ENCODE measurements at regions not wholly inside any gene's neighbourhood (a gene's known extent, or its start where the extent isn't known, plus 50 kb on each side); places are given as distances from the start of the nearest gene placed in this dataset.

- Histone ChIP-seq H2AFZ (ENCODE audit: low read length) (no peak overlapping the region), H3K36me3 (ENCODE audit: insufficient read depth, low read length) (no peaks in the 10 kb centered on the region), H3K4me3 (ENCODE audit: low read depth, low read length, poor library complexity, severe bottlenecking) (no peak overlapping the region), H3K27ac (ENCODE audit: low read depth, low read length, poor library complexity, severe bottlenecking) (no peak overlapping the region), H3K9ac (ENCODE audit: low read length) (no peak overlapping the region), H3K9me3 (ENCODE audit: low read length) (no peaks in the 10 kb centered on the region), H3K9me2 (ENCODE audit: low read depth, low read length) (no peaks in the 10 kb centered on the region), H3K4me2 (ENCODE audit: low read length) (no peak overlapping the region), H3K79me2 (ENCODE audit: insufficient read depth, low read length) (no peaks in the 10 kb centered on the region), H3K27me3 (ENCODE audit: insufficient read depth, low read length) (no peaks in the 10 kb centered on the region), H3K4me1 (ENCODE audit: insufficient read depth, low read length, severe bottlenecking) (no peaks in the 10 kb centered on the region), H3F3A (ENCODE audit: insufficient read depth, low read length) (no peaks in the 10 kb centered on the region), H4K20me1 (ENCODE audit: insufficient read depth, low read length) (no peaks in the 10 kb centered on the region)
- TF ChIP-seq EZH2 (IDR thresholded peaks at IDR 0.05; ENCODE audit: borderline replicate concordance, low read length) (no peak), CTCF (IDR thresholded peaks at IDR 0.05; ENCODE audit: low read length) (no peak)
Measured at GRCh38 chr16:35319536-35320192, 1860.3 kb downstream of the TP53TG3F start.

GRCh38 chr16:35325936-35326335, 1866.5 kb downstream of the TP53TG3F start:
- Histone ChIP-seq H3K9ac (ENCODE audit: low read length) (no peak overlapping the region), H3K27ac (ENCODE audit: low read depth, low read length, poor library complexity, severe bottlenecking) (no peak overlapping the region), H3K9me2 (ENCODE audit: low read depth, low read length) (no peaks in the 10 kb centered on the region), H3K9me3 (ENCODE audit: low read length) (no peaks in the 10 kb centered on the region), H3K79me2 (ENCODE audit: insufficient read depth, low read length) (no peaks in the 10 kb centered on the region), H3K36me3 (ENCODE audit: insufficient read depth, low read length) (no peaks in the 10 kb centered on the region), H3K27me3 (ENCODE audit: insufficient read depth, low read length) (no peaks in the 10 kb centered on the region), H2AFZ (ENCODE audit: low read length) (no peak overlapping the region), H4K20me1 (ENCODE audit: insufficient read depth, low read length) (no peaks in the 10 kb centered on the region), H3K4me1 (ENCODE audit: insufficient read depth, low read length, severe bottlenecking) (no peaks in the 10 kb centered on the region), H3K4me2 (ENCODE audit: low read length) (no peak overlapping the region), H3F3A (ENCODE audit: insufficient read depth, low read length) (no peaks in the 10 kb centered on the region), H3K4me3 (ENCODE audit: low read depth, low read length, poor library complexity, severe bottlenecking) (no peak overlapping the region)
- TF ChIP-seq CTCF (IDR thresholded peaks at IDR 0.05; ENCODE audit: low read length) = no peak
- TF ChIP-seq EZH2 (IDR thresholded peaks at IDR 0.05; ENCODE audit: borderline replicate concordance, low read length) = no peak

GRCh38 chr16:35339337-35339736, 1879.9 kb downstream of the TP53TG3F start:
- Histone ChIP-seq H4K20me1 (ENCODE audit: insufficient read depth, low read length) (no peaks in the 10 kb centered on the region), H3K79me2 (ENCODE audit: insufficient read depth, low read length) (no peaks in the 10 kb centered on the region), H3K27ac (ENCODE audit: low read depth, low read length, poor library complexity, severe bottlenecking) (no peak overlapping the region), H3K4me1 (ENCODE audit: insufficient read depth, low read length, severe bottlenecking) (no peaks in the 10 kb centered on the region), H2AFZ (ENCODE audit: low read length) (no peak overlapping the region), H3K9ac (ENCODE audit: low read length) (no peak overlapping the region), H3K9me3 (ENCODE audit: low read length) (no peaks in the 10 kb centered on the region), H3K27me3 (ENCODE audit: insufficient read depth, low read length) (no peaks in the 10 kb centered on the region), H3K4me2 (ENCODE audit: low read length) (no peak overlapping the region), H3K9me2 (ENCODE audit: low read depth, low read length) (no peaks in the 10 kb centered on the region), H3K4me3 (ENCODE audit: low read depth, low read length, poor library complexity, severe bottlenecking) (no peak overlapping the region), H3F3A (ENCODE audit: insufficient read depth, low read length) (no peaks in the 10 kb centered on the region), H3K36me3 (ENCODE audit: insufficient read depth, low read length) (no peaks in the 10 kb centered on the region)
- TF ChIP-seq CTCF (IDR thresholded peaks at IDR 0.05; ENCODE audit: low read length) (no peak), EZH2 (IDR thresholded peaks at IDR 0.05; ENCODE audit: borderline replicate concordance, low read length) (no peak)

Data from OCI-LY1 (cell line).